Hepatocyte (in vitro differentiated cells): ENCODE measurements at regions not wholly inside any gene's neighbourhood (a gene's known extent, or its start where the extent isn't known, plus 50 kb on each side); places are given as distances from the start of the nearest gene placed in this dataset.

Source experiments
- DNase-seq: peaks from one replicate; pipeline ENCODE4 v3.0.0-alpha.2; 2016; ENCODE audit warnings: low spot score
- H2AFZ ChIP-seq: fragments of 200-600 bp; sonication (generic); 2 replicates; pipeline ENCODE4 v1.6.0; 2016; ENCODE audit warnings: antibody characterized with exemption, mild to moderate bottlenecking
- H3K27ac ChIP-seq: fragments of 200-600 bp; sonication (generic); 2 replicates; pipeline ENCODE4 v1.5.1; 2016; ENCODE audit warnings: mild to moderate bottlenecking
- H3K27me3 ChIP-seq: fragments of 200-600 bp; sonication (generic); 2 replicates; pipeline ENCODE4 v1.6.1; 2016
- H3K36me3 ChIP-seq: fragments of 200-600 bp; sonication (generic); replicated peaks from 2 replicates; pipeline ENCODE4 v1.5.1; 2016; ENCODE audit warnings: low read depth; ENCODE audit not compliant: insufficient read depth
- H3K4me1 ChIP-seq: fragments of 200-600 bp; sonication (generic); 2 replicates; pipeline ENCODE4 v1.5.1; 2016; ENCODE audit warnings: mild to moderate bottlenecking, moderate library complexity; ENCODE audit not compliant: insufficient read depth
- H3K4me2 ChIP-seq: fragments of 200-600 bp; sonication (generic); 2 replicates; pipeline ENCODE4 v1.6.0; 2016
- H3K4me3 ChIP-seq: fragments of 200-600 bp; sonication (generic); 2 replicates; pipeline ENCODE4 v1.5.1; 2016; ENCODE audit warnings: mild to moderate bottlenecking
- H3K79me2 ChIP-seq: fragments of 200-600 bp; sonication (generic); 2 replicates; pipeline ENCODE4 v1.6.0; 2017; ENCODE audit warnings: mild to moderate bottlenecking
- H3K9me2 ChIP-seq: fragments of 200-600 bp; sonication (generic); replicated peaks from 2 replicates; pipeline ENCODE4 v1.6.0; 2017; ENCODE audit warnings: mild to moderate bottlenecking; ENCODE audit not compliant: insufficient read depth
- H3K9me3 ChIP-seq: fragments of 200-600 bp; sonication (generic); 2 replicates; pipeline ENCODE4 v1.5.1; 2016; ENCODE audit warnings: low read depth, mild to moderate bottlenecking
- H4K20me1 ChIP-seq: fragments of 200-600 bp; sonication (generic); 2 replicates; pipeline ENCODE4 v1.6.0; 2016; ENCODE audit warnings: mild to moderate bottlenecking; ENCODE audit not compliant: insufficient read depth, poor library complexity, severe bottlenecking
- EZH2 ChIP-seq: fragments of 200-600 bp; sonication (generic); IDR thresholded peaks from 2 replicates; pipeline ENCODE4 v1.6.1; 2016; ENCODE audit warnings: antibody characterized with exemption, mild to moderate bottlenecking, borderline replicate concordance
- EZH2phosphoT487 ChIP-seq: fragments of 200-600 bp; sonication (generic); IDR thresholded peaks from one replicate; pipeline ENCODE4 v1.6.1; 2018; ENCODE audit warnings: antibody characterized with exemption, mild to moderate bottlenecking, low read depth, moderate library complexity; ENCODE audit not compliant: unreplicated experiment, severe bottlenecking
- WGBS: methylation state at CpG from one replicate; pipeline ENCODE4 v1.1.6; 2016; ENCODE audit warnings: low lambda C conversion rate; ENCODE audit errors: missing lambda C conversion rate; 5-methylcytosine and 5-hydroxymethylcytosine counted together
- TF ChIP-seq, protein P1 (sequence below): fragments of 200-600 bp; sonication (generic); IDR thresholded peaks from 2 replicates; pipeline ENCODE4 v1.5.1; 2016; ENCODE audit warnings: antibody characterized with exemption, mild to moderate bottlenecking; ENCODE audit not compliant: poor library complexity

DNA sequence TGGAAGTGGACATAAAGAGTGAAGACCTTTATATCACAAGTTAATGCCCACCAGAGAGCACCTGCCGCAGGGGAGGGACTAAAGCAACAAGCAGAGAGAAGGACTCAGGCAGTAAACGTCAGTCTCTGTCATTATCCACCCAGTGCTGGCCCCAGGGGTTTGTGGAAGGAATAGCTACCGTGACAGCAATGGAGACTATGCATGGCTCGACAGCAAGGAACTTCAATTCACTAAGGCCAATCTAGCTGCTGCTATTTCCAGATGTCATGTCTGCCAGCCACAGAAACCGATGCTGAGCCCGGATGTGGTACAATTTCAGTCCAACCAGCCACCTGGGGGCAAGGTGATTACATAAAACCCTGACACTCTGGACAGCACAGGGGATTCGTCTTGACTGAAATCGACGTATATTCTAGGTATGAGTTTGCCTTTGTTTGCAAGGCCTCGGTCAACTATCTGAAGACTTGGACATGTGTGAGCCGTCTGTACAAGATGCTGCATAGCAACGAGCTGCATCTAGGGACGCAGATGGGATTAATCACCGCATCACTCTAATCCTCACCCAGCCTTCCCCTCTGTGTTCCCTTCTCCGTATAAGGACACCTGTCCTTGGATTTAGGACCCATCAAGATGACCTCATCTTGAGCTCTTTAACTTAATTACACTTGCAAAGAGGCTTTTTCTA lies 154.1 kb upstream of the SH3BP4 start:
- TF ChIP-seq EZH2phosphoT487 (no peak), EZH2 (no peak)
- TF ChIP-seq, protein P1, sequence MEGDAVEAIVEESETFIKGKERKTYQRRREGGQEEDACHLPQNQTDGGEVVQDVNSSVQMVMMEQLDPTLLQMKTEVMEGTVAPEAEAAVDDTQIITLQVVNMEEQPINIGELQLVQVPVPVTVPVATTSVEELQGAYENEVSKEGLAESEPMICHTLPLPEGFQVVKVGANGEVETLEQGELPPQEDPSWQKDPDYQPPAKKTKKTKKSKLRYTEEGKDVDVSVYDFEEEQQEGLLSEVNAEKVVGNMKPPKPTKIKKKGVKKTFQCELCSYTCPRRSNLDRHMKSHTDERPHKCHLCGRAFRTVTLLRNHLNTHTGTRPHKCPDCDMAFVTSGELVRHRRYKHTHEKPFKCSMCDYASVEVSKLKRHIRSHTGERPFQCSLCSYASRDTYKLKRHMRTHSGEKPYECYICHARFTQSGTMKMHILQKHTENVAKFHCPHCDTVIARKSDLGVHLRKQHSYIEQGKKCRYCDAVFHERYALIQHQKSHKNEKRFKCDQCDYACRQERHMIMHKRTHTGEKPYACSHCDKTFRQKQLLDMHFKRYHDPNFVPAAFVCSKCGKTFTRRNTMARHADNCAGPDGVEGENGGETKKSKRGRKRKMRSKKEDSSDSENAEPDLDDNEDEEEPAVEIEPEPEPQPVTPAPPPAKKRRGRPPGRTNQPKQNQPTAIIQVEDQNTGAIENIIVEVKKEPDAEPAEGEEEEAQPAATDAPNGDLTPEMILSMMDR = no peak
- H3K27me3 ChIP-seq = no peaks in the 10 kb centered on the region
- peaks cover 6% of the 10 kb centered on the region for H3K4me1 ChIP-seq
- no peak overlapping the region for H3K4me3 ChIP-seq
- no peak overlapping the region for H2AFZ ChIP-seq
- H3K27ac ChIP-seq = no peak overlapping the region
- no peaks in the 10 kb centered on the region for H3K9me2 ChIP-seq
- no peaks in the 10 kb centered on the region for H3K9me3 ChIP-seq
- no peaks in the 10 kb centered on the region for H3K36me3 ChIP-seq
- H3K79me2 ChIP-seq = no peaks in the 10 kb centered on the region
- DNase-seq = no peak
- WGBS = 74% methylated on average over 15 of the region's 15 CpGs
- no peaks in the 10 kb centered on the region for H4K20me1 ChIP-seq
- no peak overlapping the region for H3K4me2 ChIP-seq

DNA sequence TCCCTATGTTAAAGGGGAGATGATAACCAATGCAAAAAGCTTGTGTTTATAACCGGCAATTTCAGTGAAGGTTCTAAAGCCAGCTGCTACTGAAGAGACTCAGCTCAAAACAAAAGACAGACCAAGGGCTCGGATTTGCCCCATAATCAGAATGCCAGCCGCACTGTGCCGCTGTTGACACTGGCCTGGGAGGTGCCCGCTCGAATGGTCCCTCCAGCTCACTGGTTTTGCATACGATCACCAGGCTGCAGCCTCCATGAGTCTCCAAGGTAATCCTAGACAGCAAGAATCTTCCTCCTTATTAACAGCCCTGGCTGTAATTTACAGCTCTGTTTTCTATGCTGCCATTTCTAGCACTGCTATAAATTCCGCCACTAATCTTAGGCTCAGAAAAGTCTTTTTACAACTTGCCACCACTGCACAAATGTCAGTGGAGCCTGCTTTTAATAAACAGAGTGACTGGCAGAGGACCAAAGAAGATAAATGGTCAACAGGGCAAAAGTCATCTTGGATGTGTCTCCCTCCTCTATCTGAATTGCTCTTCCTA lies 155.7 kb upstream of the SH3BP4 start:
- H3K79me2 ChIP-seq = no peaks in the 10 kb centered on the region
- 47% methylated on average over 8 of the region's 8 CpGs for WGBS
- H3K4me1 ChIP-seq = peaks cover 6% of the 10 kb centered on the region
- DNase-seq = no peak
- H3K4me3 ChIP-seq = no peak overlapping the region
- no peaks in the 10 kb centered on the region for H3K27me3 ChIP-seq
- no peaks in the 10 kb centered on the region for H3K9me2 ChIP-seq
- H3K36me3 ChIP-seq = no peaks in the 10 kb centered on the region
- H3K9me3 ChIP-seq = no peaks in the 10 kb centered on the region
- no peaks in the 10 kb centered on the region for H4K20me1 ChIP-seq
- peak overlapping the region; percentile 12 for H3K27ac ChIP-seq
- no peak for TF ChIP-seq EZH2
- TF ChIP-seq, protein P1 = no peak
- no peak for TF ChIP-seq EZH2phosphoT487
- no peak overlapping the region for H2AFZ ChIP-seq
- peak overlapping the region; percentile 59 for H3K4me2 ChIP-seq

- 43% methylated on average over 6 of the region's 6 CpGs for WGBS
- Histone ChIP-seq H3K9me3 (no peaks in the 10 kb centered on the region), H3K79me2 (no peaks in the 10 kb centered on the region), H3K4me2 (peak overlapping the region; percentile 59), H4K20me1 (no peaks in the 10 kb centered on the region), H3K4me1 (peaks cover 6% of the 10 kb centered on the region), H3K27me3 (no peaks in the 10 kb centered on the region), H3K27ac (peak overlapping the region; percentile 12), H2AFZ (no peak overlapping the region), H3K36me3 (no peaks in the 10 kb centered on the region), H3K9me2 (no peaks in the 10 kb centered on the region), H3K4me3 (no peak overlapping the region)
- TF ChIP-seq EZH2phosphoT487 (no peak), EZH2 (no peak)
- TF ChIP-seq, protein P1 = no peak
- no peak for DNase-seq
Observed at GRCh38 chr2:234795272-234795920, 156.4 kb upstream of the SH3BP4 start.
